Mesenchymal stem cell (in vitro differentiated cells and primary cell): ENCODE measurements at regions not wholly inside any gene's neighbourhood (a gene's known extent, or its start where the extent isn't known, plus 50 kb on each side); places are given as distances from the start of the nearest gene placed in this dataset.

Source experiments
- DNase-seq: peaks from one replicate; pipeline ENCODE4 v3.0.0-alpha.2; 2013
- H2AFZ ChIP-seq: one replicate; pipeline ENCODE4 v1.6.1; 2013; ENCODE audit warnings: low read depth, mild to moderate bottlenecking, control low read depth, inconsistent platforms, low read length, moderate library complexity
- H2AK5ac ChIP-seq: 2 replicates; pipeline ENCODE4 v1.6.1; 2013; ENCODE audit warnings: low read length, moderate library complexity, mild to moderate bottlenecking, inconsistent platforms; ENCODE audit not compliant: severe bottlenecking
- H2BK120ac ChIP-seq: one replicate; pipeline ENCODE4 v1.6.1; 2013; ENCODE audit warnings: low read depth, mild to moderate bottlenecking, inconsistent platforms, low read length, moderate library complexity
- H2BK12ac ChIP-seq, 2 experiments: one replicate each; pipeline ENCODE4 v1.6.1; 2013; ENCODE audit warnings: inconsistent platforms in 2 of 2, low read length in 2 of 2, mild to moderate bottlenecking in 2 of 2, moderate library complexity in 2 of 2, control low read depth in 1 of 2
- H2BK15ac ChIP-seq: one replicate; pipeline ENCODE4 v1.6.1; 2013; ENCODE audit warnings: mild to moderate bottlenecking, low read depth, inconsistent platforms; ENCODE audit not compliant: poor library complexity, severe bottlenecking
- H2BK5ac ChIP-seq: 2 replicates; pipeline ENCODE4 v1.6.1; 2013; ENCODE audit warnings: low read depth, mild to moderate bottlenecking, low read length, control low read depth, inconsistent platforms; ENCODE audit not compliant: poor library complexity, severe bottlenecking
- H3K14ac ChIP-seq, 2 experiments: one replicate each; pipeline ENCODE4 v1.6.1; 2013; ENCODE audit warnings: inconsistent platforms in 2 of 2, low read length in 2 of 2, control low read depth in 1 of 2, mild to moderate bottlenecking in 1 of 2, moderate library complexity in 1 of 2
- H3K18ac ChIP-seq, 2 experiments: one replicate each; pipeline ENCODE4 v1.6.1; 2013; ENCODE audit warnings: inconsistent platforms in 2 of 2, low read length in 2 of 2, control low read depth in 1 of 2, low read depth in 1 of 2, mild to moderate bottlenecking in 1 of 2
- H3K23ac ChIP-seq, 2 experiments: one replicate each; pipeline ENCODE4 v1.6.1; 2013; ENCODE audit warnings: inconsistent platforms in 2 of 2, low read length in 2 of 2, mild to moderate bottlenecking in 2 of 2, moderate library complexity in 2 of 2, control low read depth in 1 of 2
- H3K27ac ChIP-seq: 2 replicates; pipeline ENCODE4 v1.5.1; 2013; ENCODE audit warnings: mild to moderate bottlenecking, moderate library complexity, low read length, control low read depth, inconsistent platforms; ENCODE audit not compliant: poor library complexity, severe bottlenecking
- H3K27me3 ChIP-seq, 2 experiments: 2 replicates each; pipeline versions ENCODE4 v1.6.1 to v1.7.0; 2013; ENCODE audit warnings: low read length in 2 of 2, mild to moderate bottlenecking in 2 of 2, moderate library complexity in 2 of 2, control low read depth in 1 of 2, inconsistent platforms in 1 of 2; ENCODE audit not compliant: control insufficient read depth in 1 of 2, insufficient read depth in 1 of 2
- H3K36me3 ChIP-seq, 2 experiments: 2 replicates each; pipeline versions ENCODE4 v1.6.1 to v1.7.0; 2013; ENCODE audit warnings: low read length in 2 of 2, control low read depth in 1 of 2, inconsistent platforms in 1 of 2, low read depth in 1 of 2, mild to moderate bottlenecking in 1 of 2; ENCODE audit not compliant: insufficient read depth in 2 of 2, control insufficient read depth in 1 of 2
- H3K4ac ChIP-seq, 2 experiments: one replicate each; pipeline ENCODE4 v1.6.1; 2013; ENCODE audit warnings: inconsistent platforms in 2 of 2, low read length in 2 of 2, mild to moderate bottlenecking in 2 of 2, moderate library complexity in 2 of 2, control low read depth in 1 of 2, low read depth in 1 of 2
- H3K4me1 ChIP-seq: 2 replicates; pipeline ENCODE4 v1.6.1; 2013; ENCODE audit warnings: low read depth, low read length, control low read depth; ENCODE audit not compliant: control insufficient read depth, insufficient read depth
- H3K4me2 ChIP-seq: 2 replicates; pipeline ENCODE4 v1.6.1; 2013; ENCODE audit warnings: low read length, mild to moderate bottlenecking, inconsistent platforms; ENCODE audit not compliant: poor library complexity, severe bottlenecking
- H3K4me3 ChIP-seq, 2 experiments: 2 replicates each; pipeline versions ENCODE4 v1.5.1 to v1.7.0; 2013; ENCODE audit warnings: low read length in 2 of 2, mild to moderate bottlenecking in 2 of 2, control low read depth in 1 of 2, low read depth in 1 of 2; ENCODE audit not compliant: insufficient read depth in 1 of 2
- H3K79me1 ChIP-seq: replicated peaks from 2 replicates; pipeline ENCODE4 v1.6.1; 2013; ENCODE audit warnings: mild to moderate bottlenecking, control low read depth, low read length, inconsistent platforms; ENCODE audit not compliant: poor library complexity, severe bottlenecking
- H3K9ac ChIP-seq: 2 replicates; pipeline ENCODE4 v1.7.0; 2013; ENCODE audit warnings: mild to moderate bottlenecking, low read length, moderate library complexity
- H3K9me3 ChIP-seq: 2 replicates; pipeline ENCODE4 v1.7.0; 2013; ENCODE audit warnings: mild to moderate bottlenecking, low read length; ENCODE audit not compliant: control insufficient read depth
- H4K8ac ChIP-seq: one replicate; pipeline ENCODE4 v1.6.1; 2013; ENCODE audit warnings: inconsistent platforms, mild to moderate bottlenecking, low read length, moderate library complexity
- H4K91ac ChIP-seq: one replicate; pipeline ENCODE4 v1.6.1; 2013; ENCODE audit warnings: mild to moderate bottlenecking, low read length, inconsistent platforms
- WGBS: methylation state at CpG from one replicate; pipeline ENCODE4 v1.1.7; 2013; ENCODE audit warnings: mixed read lengths; 5-methylcytosine and 5-hydroxymethylcytosine counted together

GRCh38 chr2:142688856-142689605, 188.4 kb upstream of the KYNU start:
- no peak overlapping the region for H3K4me3 ChIP-seq
- H3K4me1 ChIP-seq = no peaks in the 10 kb centered on the region
- H3K9me3 ChIP-seq = no peaks in the 10 kb centered on the region
- H2BK15ac ChIP-seq = no peak overlapping the region
- H3K18ac ChIP-seq = no peak overlapping the region
- no peak overlapping the region for H3K14ac ChIP-seq
- H2BK5ac ChIP-seq = no peak overlapping the region
- H3K23ac ChIP-seq = no peak overlapping the region
- H3K36me3 ChIP-seq = no peaks in the 10 kb centered on the region
- no peaks in the 10 kb centered on the region for H3K79me1 ChIP-seq
- H4K8ac ChIP-seq = no peak overlapping the region
- H3K4ac ChIP-seq = no peak overlapping the region
- H3K27ac ChIP-seq = no peak overlapping the region
- no peak overlapping the region for H2AFZ ChIP-seq
- H4K91ac ChIP-seq = no peak overlapping the region
- no peak overlapping the region for H2BK120ac ChIP-seq
- no peak overlapping the region for H3K9ac ChIP-seq
- WGBS = 100% methylated on average over 2 of the region's 4 CpGs
- H2BK12ac ChIP-seq = no peak overlapping the region
- DNase-seq = no peak
- no peak overlapping the region for H2AK5ac ChIP-seq
- no peaks in the 10 kb centered on the region for H3K27me3 ChIP-seq
- no peak overlapping the region for H3K4me2 ChIP-seq

DNA sequence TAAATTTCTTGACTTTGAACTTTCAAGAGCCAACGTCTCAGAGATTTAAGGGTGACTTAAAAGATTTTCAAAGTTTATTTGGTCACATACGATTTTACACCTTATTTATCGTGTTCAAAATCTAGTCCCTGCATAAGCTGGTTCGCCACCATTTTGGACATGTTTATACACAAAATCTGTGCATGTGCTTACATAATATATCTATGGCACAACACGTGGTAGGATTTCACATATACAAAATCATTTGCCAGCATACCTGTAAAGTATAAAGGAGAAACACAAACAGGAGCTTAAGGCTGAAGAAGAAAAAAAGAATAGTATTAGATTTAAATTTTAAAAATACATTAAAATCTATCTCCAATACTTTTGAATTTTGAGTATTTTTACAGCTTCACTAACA, 190.0 kb upstream of the KYNU start:
- H2BK15ac ChIP-seq = no peak overlapping the region
- H3K14ac ChIP-seq = no peak overlapping the region
- no peak overlapping the region for H3K18ac ChIP-seq
- no peak overlapping the region for H2AFZ ChIP-seq
- no peaks in the 10 kb centered on the region for H3K9me3 ChIP-seq
- H3K4ac ChIP-seq = no peak overlapping the region
- H3K9ac ChIP-seq = no peak overlapping the region
- no peak overlapping the region for H4K91ac ChIP-seq
- H3K36me3 ChIP-seq = no peaks in the 10 kb centered on the region
- no peak overlapping the region for H2BK12ac ChIP-seq
- DNase-seq = no peak
- H2AK5ac ChIP-seq = no peak overlapping the region
- H2BK5ac ChIP-seq = no peak overlapping the region
- no peak overlapping the region for H2BK120ac ChIP-seq
- H3K23ac ChIP-seq = no peak overlapping the region
- H3K79me1 ChIP-seq = no peaks in the 10 kb centered on the region
- H3K4me2 ChIP-seq = no peak overlapping the region
- H3K4me3 ChIP-seq = no peak overlapping the region
- H3K27me3 ChIP-seq = no peaks in the 10 kb centered on the region
- H3K4me1 ChIP-seq = no peaks in the 10 kb centered on the region
- H4K8ac ChIP-seq = no peak overlapping the region
- no peak overlapping the region for H3K27ac ChIP-seq
- WGBS = 86% methylated on average over 5 of the region's 5 CpGs

GRCh38 chr2:142687075-142687474, 190.4 kb upstream of the KYNU start:
- H3K23ac ChIP-seq = no peak overlapping the region
- no peak overlapping the region for H3K18ac ChIP-seq
- H3K36me3 ChIP-seq = no peaks in the 10 kb centered on the region
- no peaks in the 10 kb centered on the region for H3K9me3 ChIP-seq
- H3K27me3 ChIP-seq = no peaks in the 10 kb centered on the region
- H3K14ac ChIP-seq = no peak overlapping the region
- DNase-seq = no peak
- H2AK5ac ChIP-seq = no peak overlapping the region
- no peak overlapping the region for H2AFZ ChIP-seq
- no peak overlapping the region for H2BK5ac ChIP-seq
- no peak overlapping the region for H3K9ac ChIP-seq
- H3K79me1 ChIP-seq = no peaks in the 10 kb centered on the region
- no peak overlapping the region for H2BK120ac ChIP-seq
- no peak overlapping the region for H4K91ac ChIP-seq
- no peak overlapping the region for H3K4me3 ChIP-seq
- no peak overlapping the region for H2BK15ac ChIP-seq
- 92% methylated on average over 1 of the region's 4 CpGs for WGBS
- H3K4me2 ChIP-seq = no peak overlapping the region
- H2BK12ac ChIP-seq = no peak overlapping the region
- H4K8ac ChIP-seq = no peak overlapping the region
- no peak overlapping the region for H3K27ac ChIP-seq
- no peaks in the 10 kb centered on the region for H3K4me1 ChIP-seq
- H3K4ac ChIP-seq = no peak overlapping the region

GRCh38 chr2:142684667-142685066, 192.8 kb upstream of the KYNU start:
- DNase-seq = no peak
- Histone ChIP-seq H2BK5ac (no peak overlapping the region), H3K79me1 (no peaks in the 10 kb centered on the region), H2BK12ac (no peak overlapping the region), H3K27ac (no peak overlapping the region), H4K91ac (no peak overlapping the region), H2BK120ac (no peak overlapping the region), H3K23ac (no peak overlapping the region), H3K36me3 (no peaks in the 10 kb centered on the region), H3K4me2 (no peak overlapping the region), H2AK5ac (no peak overlapping the region), H3K9me3 (no peaks in the 10 kb centered on the region), H3K4me3 (no peak overlapping the region), H4K8ac (no peak overlapping the region), H3K27me3 (no peaks in the 10 kb centered on the region), H3K9ac (no peak overlapping the region), H3K4me1 (no peaks in the 10 kb centered on the region), H2AFZ (no peak overlapping the region), H3K4ac (no peak overlapping the region), H3K14ac (no peak overlapping the region), H2BK15ac (no peak overlapping the region), H3K18ac (no peak overlapping the region)
- WGBS = 94% methylated on average over 3 of the region's 3 CpGs
